ENCODE measurements at regions not wholly inside any gene's neighbourhood (a gene's known extent, or its start where the extent isn't known, plus 50 kb on each side); places are given as distances from the start of the nearest gene placed in this dataset.
A peak's percentile ranks its signal among the peaks of the same experiment; 100 is the strongest.

GRCh38 chr4:149983931-149984330, 94.3 kb upstream of the DCLK2 start (continued):
- TF ChIP-seq BHLHE40 (IDR thresholded peaks at IDR 0.05; ENCODE audit: borderline replicate concordance in 1 of 2, low read depth in 2 of 2, low read length in 1 of 2): no peak

DNA sequence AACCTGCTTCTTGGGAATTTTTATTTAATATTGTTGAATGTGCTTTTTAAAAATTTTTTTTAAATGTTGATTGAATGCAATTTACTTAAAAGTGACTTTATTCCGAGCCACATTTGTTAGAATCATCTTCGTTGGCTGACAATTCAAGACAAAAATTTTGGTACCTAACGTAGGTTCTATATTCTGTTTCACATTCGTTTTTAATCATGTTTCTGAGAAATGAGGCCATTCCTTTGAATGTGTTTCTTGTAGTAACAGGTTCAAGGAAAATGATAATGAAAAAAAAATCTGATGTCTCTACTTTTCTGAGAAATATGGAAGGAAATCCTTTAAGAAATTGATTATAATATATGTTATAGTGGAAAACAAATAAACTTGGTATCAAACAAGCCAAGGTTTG, 92.3 kb upstream of the DCLK2 start:
- DNase-seq (ENCODE audit: low read depth, low spot score): no peak
- H3K27me3 ChIP-seq (replicated peaks in 1 of 2; ENCODE audit: control insufficient read depth in 2 of 2, insufficient read depth in 2 of 2, low read length in 1 of 2): no peaks in the 10 kb centered on the region; a peak in 1 of 4 replicates
- no peak for FAIRE-seq
- no peak overlapping the region for H3K27ac ChIP-seq (ENCODE audit: control insufficient read depth, insufficient read depth)
- no peak for ATAC-seq
- no peak overlapping the region for H3K9ac ChIP-seq (ENCODE audit: control insufficient read depth, insufficient read depth, low read length)
- no peaks in the 10 kb centered on the region for H3K9me3 ChIP-seq (replicated peaks; ENCODE audit: control insufficient read depth, insufficient read depth, low read length)
- TF ChIP-seq TCF3 (IDR thresholded peaks at IDR 0.05; ENCODE audit: borderline replicate concordance, insufficient read depth, low read depth, low read length): no peak
- peak; percentile 67 for TF ChIP-seq JUNB (IDR thresholded peaks at IDR 0.05)
- H4K20me1 ChIP-seq (ENCODE audit: control insufficient read depth, insufficient read depth): no peaks in the 10 kb centered on the region
- no peaks in the 10 kb centered on the region for H3K4me1 ChIP-seq (ENCODE audit: control insufficient read depth, insufficient read depth, low read length)
- WGBS (ENCODE audit: insufficient coverage, insufficient replicate concordance, low lambda C conversion rate, missing lambda C conversion rate): 22% methylated on average over 4 of the region's 4 CpGs
- POLR2A ChIA-PET: no interaction called here
- H3K4me3 ChIP-seq: no peak overlapping the region
- SMC1A ChIA-PET (ENCODE audit: uncharacterized antibody, unreplicated experiment): no interaction called here
- intact Hi-C loops (cut with micrococcal nuclease; ENCODE audit: unreplicated experiment) (no loop called here), in situ Hi-C loops (cut with MboI) (loop anchor here (10.0 kb wide), 1 partner anchor 879 kb away; no protein-coding TSS in a partner anchor)
- H3K36me3 ChIP-seq (ENCODE audit: control insufficient read depth in 2 of 2, insufficient read depth in 2 of 2, low read length in 1 of 2): no peaks in the 10 kb centered on the region
- RAD21 ChIA-PET (ENCODE audit: unreplicated experiment): no interaction called here
- no peak overlapping the region for H3K4me2 ChIP-seq (ENCODE audit: control insufficient read depth, insufficient read depth)
- BruUV-seq (replicated peaks): no TSS peak
- no peaks in the 10 kb centered on the region for H3K79me2 ChIP-seq (ENCODE audit: control insufficient read depth, insufficient read depth, low read length)
- CTCF ChIA-PET: interaction anchor here (0.6 to 1.3 kb wide), 3 partner anchors 47 to 259 kb away, joined by 3 read pairs; no protein-coding TSS in a partner anchor
- H2AFZ ChIP-seq (ENCODE audit: control insufficient read depth, low read depth, low read length): no peak overlapping the region

DNA sequence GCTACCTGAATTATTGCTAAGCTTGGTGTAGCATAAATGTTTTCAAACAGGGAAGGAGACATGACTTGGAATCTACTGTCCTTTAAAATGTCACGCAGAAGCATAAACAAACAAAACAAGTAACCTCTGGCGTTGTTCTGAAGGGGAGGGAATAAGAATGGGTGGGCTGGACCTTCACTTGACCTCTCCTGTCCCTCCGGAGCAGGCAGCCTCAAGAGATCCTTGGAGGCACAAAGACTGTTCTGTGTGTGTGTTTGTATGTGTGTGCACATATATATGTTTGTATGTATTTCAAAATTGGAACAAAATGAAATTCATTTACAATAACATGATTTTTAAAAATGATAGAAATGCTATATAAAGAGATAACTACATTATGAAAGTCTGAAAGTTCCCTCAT, 91.3 kb upstream of the DCLK2 start:
- ChIA-PET POLR2A (no interaction called here), CTCF (interaction anchor here (1.3 to 1.5 kb wide), 2 partner anchors 224 to 257 kb away, joined by 3 to 5 read pairs; no protein-coding TSS in a partner anchor), SMC1A (ENCODE audit: uncharacterized antibody, unreplicated experiment) (no interaction called here), RAD21 (ENCODE audit: unreplicated experiment) (interaction anchor here (1.5 kb wide), 1 partner anchor 258 kb away, joined by 3 read pairs; no protein-coding TSS in a partner anchor)
- no peak overlapping the region for H3K4me3 ChIP-seq
- no peaks in the 10 kb centered on the region for H3K4me1 ChIP-seq (ENCODE audit: control insufficient read depth, insufficient read depth, low read length)
- intact Hi-C loops (cut with micrococcal nuclease; ENCODE audit: unreplicated experiment) (no loop called here), in situ Hi-C loops (cut with MboI) (loop anchor here (10.0 kb wide), 1 partner anchor 878 kb away; no protein-coding TSS in a partner anchor)
- H4K20me1 ChIP-seq (ENCODE audit: control insufficient read depth, insufficient read depth): no peaks in the 10 kb centered on the region
- no peak overlapping the region for H3K9ac ChIP-seq (ENCODE audit: control insufficient read depth, insufficient read depth, low read length)
- H3K79me2 ChIP-seq (ENCODE audit: control insufficient read depth, insufficient read depth, low read length): no peaks in the 10 kb centered on the region
- FAIRE-seq: no peak
- DNase-seq (ENCODE audit: low read depth, low spot score): no peak
- no peak overlapping the region for H3K4me2 ChIP-seq (ENCODE audit: control insufficient read depth, insufficient read depth)
- TF ChIP-seq SP1 (IDR thresholded peaks at IDR 0.05; ENCODE audit: low read depth, low read length): no peak
- no peak for TF ChIP-seq TBL1XR1 (IDR thresholded peaks at IDR 0.05; ENCODE audit: low read depth, low read length)
- no peak for TF ChIP-seq RB1 (IDR thresholded peaks at IDR 0.05; ENCODE audit: borderline replicate concordance)
- H3K27ac ChIP-seq (ENCODE audit: control insufficient read depth, insufficient read depth): no peak overlapping the region
- H2AFZ ChIP-seq (ENCODE audit: control insufficient read depth, low read depth, low read length): no peak overlapping the region
- BruUV-seq (replicated peaks): no TSS peak
- no peaks in the 10 kb centered on the region for H3K9me3 ChIP-seq (replicated peaks; ENCODE audit: control insufficient read depth, insufficient read depth, low read length)
- no peak for ATAC-seq
- no peaks in the 10 kb centered on the region for H3K36me3 ChIP-seq (ENCODE audit: control insufficient read depth in 2 of 2, insufficient read depth in 2 of 2, low read length in 1 of 2)
- 12% methylated on average over 3 of the region's 3 CpGs for WGBS (ENCODE audit: insufficient coverage, insufficient replicate concordance, low lambda C conversion rate, missing lambda C conversion rate)
- no peaks in the 10 kb centered on the region; a peak in 1 of 4 replicates for H3K27me3 ChIP-seq (replicated peaks in 1 of 2; ENCODE audit: control insufficient read depth in 2 of 2, insufficient read depth in 2 of 2, low read length in 1 of 2)

Data from GM12878 (cell line).